Ishikawa (cell line): ENCODE measurements at regions not wholly inside any gene's neighbourhood (a gene's known extent, or its start where the extent isn't known, plus 50 kb on each side); places are given as distances from the start of the nearest gene placed in this dataset.

ENCODE experiments used
- CEBPB ChIP-seq: IDR thresholded peaks from 2 replicates; pipeline ENCODE4 v1.6.1; 2012
- CREB1 ChIP-seq: IDR thresholded peaks from 2 replicates; pipeline ENCODE4 v1.6.1; 2012; ENCODE audit warnings: low read depth
- EGR1 ChIP-seq: IDR thresholded peaks from 2 replicates; pipeline ENCODE4 v1.6.1; 2012
- EP300 ChIP-seq: IDR thresholded peaks from 2 replicates; pipeline ENCODE4 v1.6.1; 2012; ENCODE audit warnings: borderline replicate concordance
- FOXM1 ChIP-seq: IDR thresholded peaks from 2 replicates; pipeline ENCODE4 v1.6.1; 2012; ENCODE audit warnings: low read depth, borderline replicate concordance
- MAX ChIP-seq: IDR thresholded peaks from 2 replicates; pipeline ENCODE4 v1.6.1; 2012
- NFIC ChIP-seq: IDR thresholded peaks from 2 replicates; pipeline ENCODE4 v1.6.1; 2012
- RAD21 ChIP-seq: IDR thresholded peaks from 2 replicates; pipeline ENCODE4 v1.6.1; 2012; ENCODE audit warnings: low read depth
- TAF1 ChIP-seq: IDR thresholded peaks from 2 replicates; pipeline ENCODE4 v1.6.1; 2012; ENCODE audit warnings: low read depth, mild to moderate bottlenecking
- TCF12 ChIP-seq: IDR thresholded peaks from 2 replicates; pipeline ENCODE4 v1.6.1; 2012; ENCODE audit warnings: low read depth
- TEAD4 ChIP-seq: IDR thresholded peaks from 2 replicates; pipeline ENCODE4 v1.6.1; 2012
- YY1 ChIP-seq: IDR thresholded peaks from 2 replicates; pipeline ENCODE4 v1.6.1; 2012; ENCODE audit warnings: low read depth
- ZBTB7A ChIP-seq: IDR thresholded peaks from 2 replicates; pipeline ENCODE4 v1.6.1; 2012; ENCODE audit warnings: low read depth
- TF ChIP-seq, protein P1 (sequence below): IDR thresholded peaks from 2 replicates; pipeline ENCODE4 v1.6.1; 2012; ENCODE audit warnings: low read depth, mild to moderate bottlenecking
- TF ChIP-seq, protein P2 (sequence below): IDR thresholded peaks from 2 replicates; pipeline ENCODE4 v1.6.1; 2012

DNA sequence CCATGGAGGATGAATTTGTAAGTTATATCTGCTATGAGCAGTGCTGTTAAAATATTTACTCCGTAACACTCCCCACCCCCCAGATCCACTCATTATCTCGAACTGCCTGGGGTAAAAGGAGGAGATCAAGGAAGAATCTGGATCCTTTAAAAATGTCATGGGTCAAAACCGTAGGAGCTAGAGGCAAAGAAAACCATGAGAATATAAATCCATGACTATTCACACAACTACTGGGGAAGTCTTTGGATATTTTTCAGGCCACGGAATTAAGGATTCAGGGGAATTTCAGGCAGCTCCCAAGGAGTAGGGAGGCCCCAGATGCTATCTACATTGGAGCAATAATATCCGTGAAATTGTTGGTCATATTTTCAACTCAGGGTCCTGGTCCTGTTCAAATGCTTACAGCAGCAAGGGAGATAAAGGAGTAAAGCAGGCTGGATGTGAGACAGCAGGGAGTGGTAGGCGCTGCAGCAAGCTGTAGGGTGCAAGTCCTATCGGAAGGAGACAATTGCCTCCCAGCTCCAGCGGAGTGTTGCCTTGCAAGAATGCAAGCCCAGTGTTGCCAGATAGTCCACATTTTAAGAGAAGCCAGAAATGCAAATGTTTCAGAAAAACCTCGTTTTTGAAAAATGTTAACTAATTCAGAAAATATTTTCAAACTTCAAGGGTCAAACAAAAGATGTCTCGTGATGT, 116.2 kb upstream of the KIT start:
- no peak for TF ChIP-seq FOXM1
- no peak for TF ChIP-seq TAF1
- no peak for TF ChIP-seq CREB1
- no peak for TF ChIP-seq CEBPB
- TF ChIP-seq EGR1, result no peak
- TF ChIP-seq, protein P1, sequence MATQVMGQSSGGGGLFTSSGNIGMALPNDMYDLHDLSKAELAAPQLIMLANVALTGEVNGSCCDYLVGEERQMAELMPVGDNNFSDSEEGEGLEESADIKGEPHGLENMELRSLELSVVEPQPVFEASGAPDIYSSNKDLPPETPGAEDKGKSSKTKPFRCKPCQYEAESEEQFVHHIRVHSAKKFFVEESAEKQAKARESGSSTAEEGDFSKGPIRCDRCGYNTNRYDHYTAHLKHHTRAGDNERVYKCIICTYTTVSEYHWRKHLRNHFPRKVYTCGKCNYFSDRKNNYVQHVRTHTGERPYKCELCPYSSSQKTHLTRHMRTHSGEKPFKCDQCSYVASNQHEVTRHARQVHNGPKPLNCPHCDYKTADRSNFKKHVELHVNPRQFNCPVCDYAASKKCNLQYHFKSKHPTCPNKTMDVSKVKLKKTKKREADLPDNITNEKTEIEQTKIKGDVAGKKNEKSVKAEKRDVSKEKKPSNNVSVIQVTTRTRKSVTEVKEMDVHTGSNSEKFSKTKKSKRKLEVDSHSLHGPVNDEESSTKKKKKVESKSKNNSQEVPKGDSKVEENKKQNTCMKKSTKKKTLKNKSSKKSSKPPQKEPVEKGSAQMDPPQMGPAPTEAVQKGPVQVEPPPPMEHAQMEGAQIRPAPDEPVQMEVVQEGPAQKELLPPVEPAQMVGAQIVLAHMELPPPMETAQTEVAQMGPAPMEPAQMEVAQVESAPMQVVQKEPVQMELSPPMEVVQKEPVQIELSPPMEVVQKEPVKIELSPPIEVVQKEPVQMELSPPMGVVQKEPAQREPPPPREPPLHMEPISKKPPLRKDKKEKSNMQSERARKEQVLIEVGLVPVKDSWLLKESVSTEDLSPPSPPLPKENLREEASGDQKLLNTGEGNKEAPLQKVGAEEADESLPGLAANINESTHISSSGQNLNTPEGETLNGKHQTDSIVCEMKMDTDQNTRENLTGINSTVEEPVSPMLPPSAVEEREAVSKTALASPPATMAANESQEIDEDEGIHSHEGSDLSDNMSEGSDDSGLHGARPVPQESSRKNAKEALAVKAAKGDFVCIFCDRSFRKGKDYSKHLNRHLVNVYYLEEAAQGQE, result no peak
- TF ChIP-seq TEAD4, result no peak
- TF ChIP-seq NFIC, result no peak
- TF ChIP-seq, protein P2, sequence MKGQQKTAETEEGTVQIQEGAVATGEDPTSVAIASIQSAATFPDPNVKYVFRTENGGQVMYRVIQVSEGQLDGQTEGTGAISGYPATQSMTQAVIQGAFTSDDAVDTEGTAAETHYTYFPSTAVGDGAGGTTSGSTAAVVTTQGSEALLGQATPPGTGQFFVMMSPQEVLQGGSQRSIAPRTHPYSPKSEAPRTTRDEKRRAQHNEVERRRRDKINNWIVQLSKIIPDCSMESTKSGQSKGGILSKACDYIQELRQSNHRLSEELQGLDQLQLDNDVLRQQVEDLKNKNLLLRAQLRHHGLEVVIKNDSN, result no peak
- no peak for TF ChIP-seq TCF12
- no peak for TF ChIP-seq YY1
- no peak for TF ChIP-seq MAX
- no peak for TF ChIP-seq EP300
- TF ChIP-seq ZBTB7A, result no peak
- TF ChIP-seq RAD21, result no peak

GRCh38 chr4:54542119-54542438, 115.7 kb upstream of the KIT start:
- no peak for TF ChIP-seq RAD21
- TF ChIP-seq TAF1, result no peak
- TF ChIP-seq MAX, result no peak
- no peak for TF ChIP-seq CEBPB
- TF ChIP-seq NFIC, result no peak
- no peak for TF ChIP-seq YY1
- TF ChIP-seq, protein P1, result no peak
- no peak for TF ChIP-seq EGR1
- TF ChIP-seq TCF12, result no peak
- TF ChIP-seq, protein P2, result no peak
- TF ChIP-seq EP300, result no peak

- no peak for TF ChIP-seq TEAD4
- TF ChIP-seq FOXM1, result no peak
- TF ChIP-seq NFIC, result no peak
- no peak for TF ChIP-seq MAX
- TF ChIP-seq, protein P2, result no peak
- no peak for TF ChIP-seq CEBPB
- TF ChIP-seq CREB1, result no peak
- TF ChIP-seq TCF12, result no peak
- TF ChIP-seq TAF1, result no peak
- no peak for TF ChIP-seq ZBTB7A
- TF ChIP-seq RAD21, result no peak
- no peak for TF ChIP-seq EGR1
- no peak for TF ChIP-seq YY1
- TF ChIP-seq EP300, result no peak
- TF ChIP-seq, protein P1, result no peak
These were observed 115.2 kb upstream of the KIT start for GRCh38 chr4:54542540-54543041.
